KMS-11 (cell line): ENCODE measurements at regions not wholly inside any gene's neighbourhood (a gene's known extent, or its start where the extent isn't known, plus 50 kb on each side); places are given as distances from the start of the nearest gene placed in this dataset.

ENCODE experiments used
- H2AFZ ChIP-seq: fragments of 200-600 bp; sonication (generic); 2 replicates; pipeline ENCODE4 v1.6.1; 2016; ENCODE audit warnings: antibody characterized with exemption, mixed run types, low read depth
- H3K27ac ChIP-seq: fragments of 200-600 bp; sonication (generic); 2 replicates; pipeline ENCODE4 v1.6.1; 2016; ENCODE audit warnings: mild to moderate bottlenecking, mixed run types
- H3K27me3 ChIP-seq: fragments of 200-600 bp; sonication (generic); 2 replicates; pipeline ENCODE4 v1.6.1; 2017; ENCODE audit warnings: mild to moderate bottlenecking, low read depth, mixed run types, moderate library complexity; ENCODE audit not compliant: insufficient read depth
- H3K36me3 ChIP-seq: fragments of 200-600 bp; sonication (generic); 2 replicates; pipeline ENCODE4 v1.6.1; 2017; ENCODE audit warnings: mild to moderate bottlenecking, mixed run types; ENCODE audit not compliant: insufficient read depth
- H3K4me1 ChIP-seq: fragments of 200-600 bp; sonication (generic); 2 replicates; pipeline ENCODE4 v1.6.1; 2016; ENCODE audit warnings: mild to moderate bottlenecking, low read depth, mixed run types; ENCODE audit not compliant: poor library complexity, severe bottlenecking
- H3K4me2 ChIP-seq: fragments of 200-600 bp; sonication (generic); 2 replicates; pipeline ENCODE4 v1.7.0; 2016; ENCODE audit warnings: mild to moderate bottlenecking, mixed run types
- H3K4me3 ChIP-seq: fragments of 200-600 bp; sonication (generic); IDR thresholded peaks from 2 replicates; pipeline ENCODE4 v1.6.1; 2017; ENCODE audit warnings: low read depth, low read length, mixed read lengths; ENCODE audit not compliant: insufficient read depth
- H3K79me2 ChIP-seq: fragments of 200-600 bp; sonication (generic); 2 replicates; pipeline ENCODE4 v1.6.1; 2016; ENCODE audit warnings: low read depth, mixed run types; ENCODE audit not compliant: insufficient read depth
- H3K9ac ChIP-seq: fragments of 200-600 bp; sonication (generic); 2 replicates; pipeline ENCODE4 v1.6.1; 2016; ENCODE audit warnings: mild to moderate bottlenecking, mixed run types
- H4K20me1 ChIP-seq: fragments of 200-600 bp; sonication (generic); 2 replicates; pipeline ENCODE4 v1.6.1; 2016; ENCODE audit warnings: mild to moderate bottlenecking, mixed run types; ENCODE audit not compliant: insufficient read depth
- CTCF ChIP-seq: fragments of 200-600 bp; sonication (generic); conservative IDR thresholded peaks from 2 replicates; pipeline ENCODE4 v1.6.1; 2017; ENCODE audit warnings: low read depth, mild to moderate bottlenecking, antibody characterized with exemption, low read length, moderate library complexity, mixed read lengths

- no peak for TF ChIP-seq CTCF
- Histone ChIP-seq H3K27ac (no peak overlapping the region), H3K36me3 (no peaks in the 10 kb centered on the region), H3K4me1 (no peaks in the 10 kb centered on the region), H3K9ac (no peak overlapping the region), H3K27me3 (no peaks in the 10 kb centered on the region), H2AFZ (no peak overlapping the region), H3K4me3 (no peak overlapping the region), H4K20me1 (no peaks in the 10 kb centered on the region), H3K4me2 (no peak overlapping the region), H3K79me2 (no peaks in the 10 kb centered on the region)
These were observed 309.0 kb upstream of the AMIGO2 start for GRCh38 chr12:47388712-47389111.

DNA sequence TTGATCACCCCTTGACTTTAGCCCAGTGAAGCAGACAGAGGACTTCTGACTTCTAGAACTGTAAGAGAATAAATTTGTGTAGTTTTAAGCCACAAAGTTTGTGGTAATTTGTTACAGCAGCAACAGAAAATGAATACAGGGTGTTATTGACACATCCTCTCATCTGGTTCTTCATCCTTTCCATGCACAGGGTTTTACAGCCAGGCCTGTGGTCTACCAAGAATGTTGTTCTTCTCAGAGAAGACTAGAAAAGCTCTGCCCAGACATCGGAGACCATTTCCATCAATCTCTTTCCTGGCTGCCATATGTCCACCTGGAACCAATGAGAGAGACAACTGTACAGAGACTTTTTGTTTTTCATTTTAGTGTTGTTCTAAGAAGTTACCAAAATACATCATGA lies 308.2 kb upstream of the AMIGO2 start:
- Histone ChIP-seq H3K4me1 (no peaks in the 10 kb centered on the region), H4K20me1 (no peaks in the 10 kb centered on the region), H3K27me3 (no peaks in the 10 kb centered on the region), H3K36me3 (no peaks in the 10 kb centered on the region), H2AFZ (no peak overlapping the region), H3K4me3 (no peak overlapping the region), H3K27ac (no peak overlapping the region), H3K79me2 (no peaks in the 10 kb centered on the region), H3K4me2 (no peak overlapping the region), H3K9ac (no peak overlapping the region)
- no peak for TF ChIP-seq CTCF

DNA sequence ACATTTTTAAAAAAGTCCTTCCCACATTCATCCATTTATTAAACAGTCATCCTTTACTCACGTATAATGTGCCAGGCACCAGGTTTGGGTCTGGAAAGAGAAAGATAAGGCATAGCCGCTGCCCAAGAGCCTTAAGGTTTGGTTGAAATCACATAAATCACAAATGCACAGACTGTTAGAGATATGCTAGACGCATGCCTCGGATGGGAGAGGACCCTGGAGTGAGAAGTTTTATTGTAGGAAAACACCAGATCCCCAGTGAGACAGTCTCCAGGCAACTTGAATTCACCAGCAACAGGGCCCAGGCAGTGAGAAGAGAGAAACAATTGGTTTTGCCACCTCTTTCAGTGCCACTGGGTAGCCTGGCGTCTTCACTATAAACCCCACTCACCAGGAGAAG lies 305.9 kb upstream of the AMIGO2 start:
- Histone ChIP-seq H3K36me3 (no peaks in the 10 kb centered on the region), H3K4me1 (no peaks in the 10 kb centered on the region), H3K4me3 (no peak overlapping the region), H3K4me2 (no peak overlapping the region), H3K79me2 (no peaks in the 10 kb centered on the region), H4K20me1 (no peaks in the 10 kb centered on the region), H3K27me3 (no peaks in the 10 kb centered on the region), H2AFZ (no peak overlapping the region), H3K27ac (no peak overlapping the region), H3K9ac (no peak overlapping the region)
- no peak for TF ChIP-seq CTCF

GRCh38 chr12:47383942-47384341 lies 304.2 kb upstream of the AMIGO2 start:
- no peak overlapping the region for H3K27ac ChIP-seq
- no peak overlapping the region for H3K4me3 ChIP-seq
- H4K20me1 ChIP-seq: no peaks in the 10 kb centered on the region
- no peaks in the 10 kb centered on the region for H3K4me1 ChIP-seq
- H3K27me3 ChIP-seq: no peaks in the 10 kb centered on the region
- no peaks in the 10 kb centered on the region for H3K79me2 ChIP-seq
- no peaks in the 10 kb centered on the region for H3K36me3 ChIP-seq
- TF ChIP-seq CTCF: no peak
- H3K9ac ChIP-seq: no peak overlapping the region
- no peak overlapping the region for H3K4me2 ChIP-seq
- H2AFZ ChIP-seq: no peak overlapping the region

DNA sequence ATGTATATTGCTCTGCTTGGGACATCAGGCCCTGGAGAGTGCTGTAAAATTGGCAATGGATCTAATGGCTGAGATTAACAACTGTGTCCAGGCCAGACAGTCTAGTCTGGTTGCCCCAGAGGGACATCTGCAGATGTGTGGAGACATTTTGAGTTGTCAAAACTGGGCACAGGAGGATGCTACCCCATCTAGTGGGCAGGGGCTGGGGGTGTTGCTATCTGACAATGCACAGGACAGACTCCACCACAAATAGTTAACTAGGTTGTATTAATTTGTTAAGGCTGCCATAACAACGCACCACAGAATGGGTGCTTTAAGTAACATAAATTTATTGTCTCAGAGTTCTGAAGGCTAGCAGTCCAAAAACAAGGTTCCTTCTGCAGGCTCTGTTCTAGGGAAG lies 302.5 kb upstream of the AMIGO2 start:
- H4K20me1 ChIP-seq: no peaks in the 10 kb centered on the region
- H2AFZ ChIP-seq: no peak overlapping the region
- no peak overlapping the region for H3K27ac ChIP-seq
- H3K79me2 ChIP-seq: no peaks in the 10 kb centered on the region
- H3K36me3 ChIP-seq: no peaks in the 10 kb centered on the region
- no peak overlapping the region for H3K9ac ChIP-seq
- no peak overlapping the region for H3K4me2 ChIP-seq
- H3K27me3 ChIP-seq: no peaks in the 10 kb centered on the region
- H3K4me1 ChIP-seq: no peaks in the 10 kb centered on the region
- TF ChIP-seq CTCF: no peak
- no peak overlapping the region for H3K4me3 ChIP-seq
